ENCODE measurements at regions not wholly inside any gene's neighbourhood (a gene's known extent, or its start where the extent isn't known, plus 50 kb on each side); places are given as distances from the start of the nearest gene placed in this dataset.

DNA sequence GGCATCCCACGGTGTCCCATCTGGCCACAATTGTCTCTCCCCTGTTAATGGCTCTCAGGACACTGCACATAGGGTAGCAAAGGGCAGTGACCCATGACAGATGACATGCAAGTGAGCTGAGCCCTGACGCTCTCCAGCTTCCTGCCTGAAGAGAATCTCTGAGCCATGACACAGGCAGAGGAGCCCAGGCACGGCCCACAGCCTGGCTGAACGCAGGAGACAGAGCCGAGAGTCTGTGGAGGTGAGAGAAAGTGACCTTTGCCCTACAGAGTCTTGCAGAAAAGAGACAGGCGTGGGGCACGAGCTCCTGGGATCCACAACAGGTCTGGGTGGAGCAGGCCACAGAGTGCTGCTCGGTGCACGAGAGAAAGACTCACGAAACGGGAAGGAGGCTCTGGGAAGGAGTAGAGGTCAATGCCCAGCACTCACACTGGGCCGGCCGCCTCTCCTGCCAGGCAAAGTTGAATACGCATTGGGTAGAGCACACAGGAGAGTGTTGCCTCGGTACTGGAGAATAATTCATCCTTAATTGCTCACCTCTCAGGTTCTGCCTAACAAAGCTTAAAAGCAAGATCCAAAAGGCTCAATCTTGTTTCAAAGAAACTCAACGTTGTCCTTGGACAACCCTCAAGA, 90.3 kb downstream of the MRPL36 start:
- H3K9me3 ChIP-seq (replicated peaks; ENCODE audit: control insufficient read depth, insufficient read depth, low read length): no peaks in the 10 kb centered on the region
- H3K4me2 ChIP-seq (ENCODE audit: control insufficient read depth, insufficient read depth): no peak overlapping the region
- H3K27ac ChIP-seq (ENCODE audit: control insufficient read depth, insufficient read depth): no peak overlapping the region
- ATAC-seq (peak; percentile 49), FAIRE-seq (no peak), DNase-seq (ENCODE audit: low read depth, low spot score) (no peak)
- CTCF ChIA-PET: interaction anchor here (0.6 kb wide), 1 partner anchor 20 kb away, joined by 3 read pairs; no protein-coding TSS in a partner anchor
- H2AFZ ChIP-seq (ENCODE audit: control insufficient read depth, low read depth, low read length): no peak overlapping the region
- no peaks in the 10 kb centered on the region for H3K79me2 ChIP-seq (ENCODE audit: control insufficient read depth, insufficient read depth, low read length)
- RAD21 ChIA-PET (ENCODE audit: unreplicated experiment): no interaction called here
- WGBS (ENCODE audit: insufficient coverage, insufficient replicate concordance, low lambda C conversion rate, missing lambda C conversion rate): 31% methylated on average over 15 of the region's 16 CpGs
- POLR2A ChIA-PET: no interaction called here
- H3K4me1 ChIP-seq (ENCODE audit: control insufficient read depth, insufficient read depth, low read length): no peaks in the 10 kb centered on the region
- in situ Hi-C loops (cut with MboI): no loop called here
- H4K20me1 ChIP-seq (ENCODE audit: control insufficient read depth, insufficient read depth): no peaks in the 10 kb centered on the region
- no TSS peak for BruUV-seq (replicated peaks)
- H3K36me3 ChIP-seq (ENCODE audit: control insufficient read depth in 2 of 2, insufficient read depth in 2 of 2, low read length in 1 of 2): no peaks in the 10 kb centered on the region
- H3K27me3 ChIP-seq (replicated peaks in 1 of 2; ENCODE audit: control insufficient read depth in 2 of 2, insufficient read depth in 2 of 2, low read length in 1 of 2): peaks cover 0 to under 1% of the 10 kb centered on the region in 2 experiments; a peak in 2 of 4 replicates
- intact Hi-C loops (cut with micrococcal nuclease; ENCODE audit: unreplicated experiment): no loop called here
- no peak overlapping the region for H3K4me3 ChIP-seq
- no peak for TF ChIP-seq ZBED1 (IDR thresholded peaks at IDR 0.05; ENCODE audit: borderline replicate concordance)
- SMC1A ChIA-PET (ENCODE audit: uncharacterized antibody, unreplicated experiment): no interaction called here
- H3K9ac ChIP-seq (ENCODE audit: control insufficient read depth, insufficient read depth, low read length): no peak overlapping the region

DNA sequence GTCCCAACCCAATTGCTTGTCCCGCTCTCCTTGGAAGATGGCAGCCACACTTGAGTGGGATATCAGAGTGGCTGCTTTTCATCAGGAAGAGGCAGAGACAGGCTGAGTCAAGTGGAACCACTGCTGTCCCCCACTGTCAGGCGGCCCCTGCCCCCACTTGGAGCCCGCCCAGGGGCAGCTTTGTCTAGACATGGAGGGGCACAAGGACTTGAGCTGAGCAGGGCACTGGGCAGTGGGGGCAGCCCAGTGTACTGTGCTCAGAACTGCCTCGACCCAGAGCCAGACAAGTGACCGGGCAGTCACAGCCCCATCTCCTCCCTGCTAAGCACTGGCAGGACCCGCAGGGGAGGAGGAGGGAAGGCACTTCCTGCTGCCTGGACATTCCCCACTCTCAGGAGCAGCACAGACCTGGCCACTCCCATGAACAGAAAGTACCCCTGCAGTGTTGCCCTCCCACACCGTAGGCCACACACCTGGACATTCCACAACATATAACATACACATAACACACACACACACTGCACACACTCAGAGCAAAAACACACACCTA, 91.0 kb downstream of the MRPL36 start:
- CTCF ChIA-PET: no interaction called here
- POLR2A ChIA-PET: no interaction called here
- TF ChIP-seq, protein P1, sequence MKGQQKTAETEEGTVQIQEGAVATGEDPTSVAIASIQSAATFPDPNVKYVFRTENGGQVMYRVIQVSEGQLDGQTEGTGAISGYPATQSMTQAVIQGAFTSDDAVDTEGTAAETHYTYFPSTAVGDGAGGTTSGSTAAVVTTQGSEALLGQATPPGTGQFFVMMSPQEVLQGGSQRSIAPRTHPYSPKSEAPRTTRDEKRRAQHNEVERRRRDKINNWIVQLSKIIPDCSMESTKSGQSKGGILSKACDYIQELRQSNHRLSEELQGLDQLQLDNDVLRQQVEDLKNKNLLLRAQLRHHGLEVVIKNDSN (IDR thresholded peaks at IDR 0.05; ENCODE audit: borderline replicate concordance, extremely low read length, insufficient read depth, low read depth, low read length): no peak
- no peak for TF ChIP-seq EED (IDR thresholded peaks at IDR 0.05; ENCODE audit: low read depth)
- TF ChIP-seq MTA3 (IDR thresholded peaks at IDR 0.05; ENCODE audit: borderline replicate concordance, low read length): no peak
- TF ChIP-seq SRF (IDR thresholded peaks at IDR 0.05; ENCODE audit: low read depth in 2 of 2, low read length in 2 of 2): no peak
- TF ChIP-seq HCFC1 (IDR thresholded peaks at IDR 0.05; ENCODE audit: low read length): no peak
- no peak for TF ChIP-seq NFXL1 (IDR thresholded peaks at IDR 0.05; ENCODE audit: borderline replicate concordance)
- TF ChIP-seq NFYB (IDR thresholded peaks at IDR 0.05; ENCODE audit: insufficient read depth, low read depth, low read length): no peak
- no peak for TF ChIP-seq IKZF2 (IDR thresholded peaks at IDR 0.05)
- TF ChIP-seq, protein P2, sequence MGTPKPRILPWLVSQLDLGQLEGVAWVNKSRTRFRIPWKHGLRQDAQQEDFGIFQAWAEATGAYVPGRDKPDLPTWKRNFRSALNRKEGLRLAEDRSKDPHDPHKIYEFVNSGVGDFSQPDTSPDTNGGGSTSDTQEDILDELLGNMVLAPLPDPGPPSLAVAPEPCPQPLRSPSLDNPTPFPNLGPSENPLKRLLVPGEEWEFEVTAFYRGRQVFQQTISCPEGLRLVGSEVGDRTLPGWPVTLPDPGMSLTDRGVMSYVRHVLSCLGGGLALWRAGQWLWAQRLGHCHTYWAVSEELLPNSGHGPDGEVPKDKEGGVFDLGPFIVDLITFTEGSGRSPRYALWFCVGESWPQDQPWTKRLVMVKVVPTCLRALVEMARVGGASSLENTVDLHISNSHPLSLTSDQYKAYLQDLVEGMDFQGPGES (IDR thresholded peaks at IDR 0.05): no peak
- TF ChIP-seq, protein P3, sequence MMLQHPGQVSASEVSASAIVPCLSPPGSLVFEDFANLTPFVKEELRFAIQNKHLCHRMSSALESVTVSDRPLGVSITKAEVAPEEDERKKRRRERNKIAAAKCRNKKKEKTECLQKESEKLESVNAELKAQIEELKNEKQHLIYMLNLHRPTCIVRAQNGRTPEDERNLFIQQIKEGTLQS (IDR thresholded peaks at IDR 0.05; ENCODE audit: borderline replicate concordance, extremely low read depth, low read depth, low read length): no peak
- no peak for TF ChIP-seq CEBPB (IDR thresholded peaks at IDR 0.05; ENCODE audit: borderline replicate concordance in 1 of 2, low read depth in 2 of 2, low read length in 2 of 2)
- TF ChIP-seq RFX5 (IDR thresholded peaks at IDR 0.05; ENCODE audit: low read depth, low read length): no peak
- no peak for TF ChIP-seq CHD4 (IDR thresholded peaks at IDR 0.05)
- TF ChIP-seq POLR2AphosphoS5 (IDR thresholded peaks at IDR 0.05; ENCODE audit: low read length): no peak
- TF ChIP-seq SMAD1 (IDR thresholded peaks at IDR 0.05; ENCODE audit: low read depth, partially characterized antibody): no peak
- TF ChIP-seq SIN3A (IDR thresholded peaks at IDR 0.05; ENCODE audit: low read depth, low read length): no peak

More for the DNA sequence above, 91.0 kb downstream of the MRPL36 start:
- H3K36me3 ChIP-seq (ENCODE audit: control insufficient read depth in 2 of 2, insufficient read depth in 2 of 2, low read length in 1 of 2): no peaks in the 10 kb centered on the region
- in situ Hi-C loops (cut with MboI) (no loop called here), intact Hi-C loops (cut with micrococcal nuclease; ENCODE audit: unreplicated experiment) (no loop called here)
- H3K9me3 ChIP-seq (replicated peaks; ENCODE audit: control insufficient read depth, insufficient read depth, low read length): no peaks in the 10 kb centered on the region
- no peak overlapping the region for H2AFZ ChIP-seq (ENCODE audit: control insufficient read depth, low read depth, low read length)
- no peak overlapping the region for H3K4me2 ChIP-seq (ENCODE audit: control insufficient read depth, insufficient read depth)
- ATAC-seq (no peak), FAIRE-seq (no peak), DNase-seq (ENCODE audit: low read depth, low spot score) (no peak)
- RAD21 ChIA-PET (ENCODE audit: unreplicated experiment): no interaction called here
- H3K9ac ChIP-seq (ENCODE audit: control insufficient read depth, insufficient read depth, low read length): no peak overlapping the region
- 21% methylated on average over 7 of the region's 7 CpGs for WGBS (ENCODE audit: insufficient coverage, insufficient replicate concordance, low lambda C conversion rate, missing lambda C conversion rate)
- no peaks in the 10 kb centered on the region for H3K79me2 ChIP-seq (ENCODE audit: control insufficient read depth, insufficient read depth, low read length)
- H3K27ac ChIP-seq (ENCODE audit: control insufficient read depth, insufficient read depth): no peak overlapping the region
- SMC1A ChIA-PET (ENCODE audit: uncharacterized antibody, unreplicated experiment): no interaction called here
- no peaks in the 10 kb centered on the region for H4K20me1 ChIP-seq (ENCODE audit: control insufficient read depth, insufficient read depth)
- H3K4me3 ChIP-seq: no peak overlapping the region
- no TSS peak for BruUV-seq (replicated peaks)
- no peaks in the 10 kb centered on the region for H3K4me1 ChIP-seq (ENCODE audit: control insufficient read depth, insufficient read depth, low read length)
- H3K27me3 ChIP-seq (replicated peaks in 1 of 2; ENCODE audit: control insufficient read depth in 2 of 2, insufficient read depth in 2 of 2, low read length in 1 of 2): peaks cover 0 to 2% of the 10 kb centered on the region in 2 experiments; a peak in 2 of 4 replicates

Data from GM12878 (cell line).